Kidney (tissue), 13 donors: ENCODE measurements at regions not wholly inside any gene's neighbourhood (a gene's known extent, or its start where the extent isn't known, plus 50 kb on each side); places are given as distances from the start of the nearest gene placed in this dataset.

Experiments
- DNase-seq, 5 donors: peaks; one replicate each; pipeline ENCODE4 v3.0.0-alpha.2; 2013 to 2020
- FAIRE-seq: peaks from 2 replicates; lab custom pipeline; 2012; peaks lifted over from hg19 to GRCh38; lab: Jason Lieb, UNC
- H3K27ac ChIP-seq, 2 donors: one replicate each; pipeline ENCODE4 v1.7.0; 2013; ENCODE audit warnings: low read depth in 2 of 2, low read length in 2 of 2, inconsistent platforms in 1 of 2
- H3K27me3 ChIP-seq: one replicate; pipeline ENCODE4 v1.7.1; 2013; ENCODE audit warnings: low read length, inconsistent platforms; ENCODE audit not compliant: control insufficient read depth, insufficient read depth
- H3K36me3 ChIP-seq, 3 donors: one replicate each; pipeline versions ENCODE4 v1.7.0 to v1.7.1; 2013; ENCODE audit warnings: low read length in 3 of 3, control low read depth in 1 of 3, inconsistent platforms in 1 of 3; ENCODE audit not compliant: insufficient read depth in 3 of 3, control insufficient read depth in 2 of 3
- H3K4me1 ChIP-seq, 3 donors: one replicate each; pipeline versions ENCODE4 v1.7.0 to v1.7.1; 2013; ENCODE audit warnings: low read length in 3 of 3, inconsistent platforms in 1 of 3, low read depth in 1 of 3; ENCODE audit not compliant: control insufficient read depth in 2 of 3, insufficient read depth in 2 of 3
- H3K4me3 ChIP-seq, 3 donors: one replicate each; pipeline versions ENCODE4 v1.7.0 to v1.8.1; 2013; ENCODE audit warnings: low read length in 3 of 3, control low read depth in 1 of 3, inconsistent platforms in 1 of 3
- H3K9ac ChIP-seq, 3 donors: one replicate each; pipeline versions ENCODE4 v1.7.0 to v1.7.1; 2013; ENCODE audit warnings: low read length in 3 of 3, control low read depth in 1 of 3, inconsistent platforms in 1 of 3
- H3K9me3 ChIP-seq, 3 donors: one replicate each; pipeline versions ENCODE4 v1.7.0 to v1.7.1; 2013; ENCODE audit warnings: low read length in 3 of 3, control low read depth in 1 of 3, inconsistent platforms in 1 of 3; ENCODE audit not compliant: control insufficient read depth in 2 of 3, insufficient read depth in 1 of 3
- CTCF ChIP-seq: IDR thresholded peaks from 3 replicates; pipeline ENCODE4 v1.5.1; 2012; ENCODE audit warnings: mild to moderate bottlenecking, moderate library complexity, borderline replicate concordance; ENCODE audit not compliant: insufficient read depth; ENCODE audit errors: extremely low read depth
- intact Hi-C: fragments of 100-400 bp; cut with DNase I; formaldehyde crosslinking; loops from one replicate; pipeline ENCODE4 v1.11.1; 2022
- donor health status: control.
- donor health status: control.
- donor health status: control.
- donor health status: control.
- donor health status: control.
- donor health status: DM: yes; HTN: yes; CAD: no.
- donor health status: Normal renal cell carcinoma (clear cell type).

- intact Hi-C loops = no loop called here
Observed at GRCh38 chr21:23718446-23719285, 1888.6 kb downstream of the MRPL39 start.

GRCh38 chr21:23712166-23712565 is 1895.1 kb downstream of the MRPL39 start:
- FAIRE-seq (no peak), DNase-seq (no peak)
- H3K9me3 ChIP-seq = no peaks in the 10 kb centered on the region
- H3K9ac ChIP-seq = no peak overlapping the region
- TF ChIP-seq CTCF = no peak
- intact Hi-C loops = no loop called here
- no peaks in the 10 kb centered on the region for H3K36me3 ChIP-seq
- H3K27me3 ChIP-seq = no peaks in the 10 kb centered on the region
- no peak overlapping the region for H3K27ac ChIP-seq
- no peaks in the 10 kb centered on the region for H3K4me1 ChIP-seq
- H3K4me3 ChIP-seq = no peak overlapping the region

More at GRCh38 chr21:23718446-23719285, 1888.6 kb downstream of the MRPL39 start:
- FAIRE-seq (no peak), DNase-seq (no peak)
- no peaks in the 10 kb centered on the region for H3K27me3 ChIP-seq
- H3K36me3 ChIP-seq = no peaks in the 10 kb centered on the region
- no peaks in the 10 kb centered on the region for H3K4me1 ChIP-seq
- no peaks in the 10 kb centered on the region for H3K9me3 ChIP-seq
- no peak overlapping the region for H3K9ac ChIP-seq
- H3K4me3 ChIP-seq = no peak overlapping the region
- no peak overlapping the region for H3K27ac ChIP-seq
- TF ChIP-seq CTCF = no peak

- FAIRE-seq (no peak), DNase-seq (no peak)
- Histone ChIP-seq H3K36me3 (no peaks in the 10 kb centered on the region), H3K9me3 (no peaks in the 10 kb centered on the region), H3K27me3 (no peaks in the 10 kb centered on the region), H3K9ac (no peak overlapping the region), H3K4me1 (no peaks in the 10 kb centered on the region), H3K4me3 (no peak overlapping the region), H3K27ac (no peak overlapping the region)
- no peak for TF ChIP-seq CTCF
- intact Hi-C loops = no loop called here
Observed at GRCh38 chr21:23706431-23706830, 1900.8 kb downstream of the MRPL39 start.

- Histone ChIP-seq H3K9ac (no peak overlapping the region), H3K27me3 (no peaks in the 10 kb centered on the region), H3K9me3 (peaks cover 0 to 6% (median 0%) of the 10 kb centered on the region in 3 donors), H3K4me3 (no peak overlapping the region), H3K27ac (no peak overlapping the region), H3K36me3 (no peaks in the 10 kb centered on the region), H3K4me1 (no peaks in the 10 kb centered on the region)
- intact Hi-C loops = no loop called here
- TF ChIP-seq CTCF = no peak
- DNase-seq (no peak), FAIRE-seq (no peak)
Observed at GRCh38 chr21:23699402-23699801, 1907.9 kb downstream of the MRPL39 start.
